ENCODE measurements at regions not wholly inside any gene's neighbourhood (a gene's known extent, or its start where the extent isn't known, plus 50 kb on each side); places are given as distances from the start of the nearest gene placed in this dataset.
"Not testable (repeated sequence)": the region's sequence is repeated elsewhere in the genome, so short reads cannot be mapped to it uniquely, and the experiment has no call there.

DNA sequence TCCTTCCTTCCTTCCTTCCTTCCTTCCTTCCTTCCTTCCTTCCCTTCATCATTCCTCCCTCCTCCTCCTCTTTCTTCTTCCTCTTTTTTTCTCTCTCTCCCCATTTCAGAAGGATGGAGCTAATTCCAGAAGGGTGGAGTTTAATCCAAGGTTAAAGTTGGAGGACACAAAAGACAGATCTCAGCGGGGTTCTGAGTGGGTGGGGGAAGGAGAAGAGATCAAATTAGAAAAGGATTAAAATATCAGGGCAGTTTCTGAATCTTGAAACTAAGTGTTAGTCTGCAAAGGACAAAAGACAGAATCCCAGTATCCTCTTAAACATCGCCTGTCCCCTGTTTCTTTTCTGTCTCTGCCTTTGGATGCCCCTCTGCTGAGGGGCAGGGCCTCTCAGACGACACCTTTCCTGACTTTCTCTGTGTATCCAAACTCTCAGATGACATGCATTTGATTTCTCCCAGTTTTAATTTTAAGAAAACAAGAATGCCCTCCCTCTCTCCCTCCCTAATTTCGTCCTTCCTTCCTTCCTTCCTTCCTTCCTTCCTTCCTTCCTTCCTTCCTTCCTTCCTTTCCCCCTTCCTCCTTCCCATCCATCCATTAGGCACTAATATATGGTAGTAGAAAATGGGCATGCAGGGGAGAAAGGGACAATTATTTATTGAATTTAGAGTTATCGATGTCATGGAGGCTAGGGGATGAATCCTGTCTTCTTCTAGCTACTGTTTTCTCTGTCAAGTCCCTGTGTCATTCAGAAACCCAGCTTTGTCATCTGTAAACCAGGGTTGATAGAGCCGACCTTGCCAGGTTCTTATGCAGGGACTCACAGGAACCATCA lies 269.1 kb downstream of the VRK1 start:
- H3K79me2 ChIP-seq, result no peaks in the 10 kb centered on the region
- H3K4me3 ChIP-seq, result no peak overlapping the region
- DNase-seq (ENCODE audit: low spot score), result no peak
- H3K27me3 ChIP-seq, result no peaks in the 10 kb centered on the region
- no peak overlapping the region for H3K4me2 ChIP-seq
- 81% methylated on average over 5 of the region's 6 CpGs for WGBS (ENCODE audit: low lambda C conversion rate, missing lambda C conversion rate)
- no peaks in the 10 kb centered on the region for H3K4me1 ChIP-seq (ENCODE audit: insufficient read depth)
- H3K9me2 ChIP-seq (replicated peaks; ENCODE audit: insufficient read depth), result no peaks in the 10 kb centered on the region
- H3K27ac ChIP-seq, result no peak overlapping the region
- no peaks in the 10 kb centered on the region for H4K20me1 ChIP-seq (ENCODE audit: insufficient read depth, poor library complexity, severe bottlenecking)
- H3K36me3 ChIP-seq (replicated peaks; ENCODE audit: insufficient read depth, low read depth), result no peaks in the 10 kb centered on the region
- H2AFZ ChIP-seq, result no peak overlapping the region
- TF ChIP-seq, protein P1, sequence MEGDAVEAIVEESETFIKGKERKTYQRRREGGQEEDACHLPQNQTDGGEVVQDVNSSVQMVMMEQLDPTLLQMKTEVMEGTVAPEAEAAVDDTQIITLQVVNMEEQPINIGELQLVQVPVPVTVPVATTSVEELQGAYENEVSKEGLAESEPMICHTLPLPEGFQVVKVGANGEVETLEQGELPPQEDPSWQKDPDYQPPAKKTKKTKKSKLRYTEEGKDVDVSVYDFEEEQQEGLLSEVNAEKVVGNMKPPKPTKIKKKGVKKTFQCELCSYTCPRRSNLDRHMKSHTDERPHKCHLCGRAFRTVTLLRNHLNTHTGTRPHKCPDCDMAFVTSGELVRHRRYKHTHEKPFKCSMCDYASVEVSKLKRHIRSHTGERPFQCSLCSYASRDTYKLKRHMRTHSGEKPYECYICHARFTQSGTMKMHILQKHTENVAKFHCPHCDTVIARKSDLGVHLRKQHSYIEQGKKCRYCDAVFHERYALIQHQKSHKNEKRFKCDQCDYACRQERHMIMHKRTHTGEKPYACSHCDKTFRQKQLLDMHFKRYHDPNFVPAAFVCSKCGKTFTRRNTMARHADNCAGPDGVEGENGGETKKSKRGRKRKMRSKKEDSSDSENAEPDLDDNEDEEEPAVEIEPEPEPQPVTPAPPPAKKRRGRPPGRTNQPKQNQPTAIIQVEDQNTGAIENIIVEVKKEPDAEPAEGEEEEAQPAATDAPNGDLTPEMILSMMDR (IDR thresholded peaks at IDR 0.05; ENCODE audit: poor library complexity), result no peak
- TF ChIP-seq EZH2 (IDR thresholded peaks at IDR 0.05; ENCODE audit: borderline replicate concordance), result no peak
- no peak for TF ChIP-seq EZH2phosphoT487 (IDR thresholded peaks at IDR 0.05; ENCODE audit: low read depth, severe bottlenecking, unreplicated experiment)
- H3K9me3 ChIP-seq (ENCODE audit: low read depth), result no peaks in the 10 kb centered on the region

DNA sequence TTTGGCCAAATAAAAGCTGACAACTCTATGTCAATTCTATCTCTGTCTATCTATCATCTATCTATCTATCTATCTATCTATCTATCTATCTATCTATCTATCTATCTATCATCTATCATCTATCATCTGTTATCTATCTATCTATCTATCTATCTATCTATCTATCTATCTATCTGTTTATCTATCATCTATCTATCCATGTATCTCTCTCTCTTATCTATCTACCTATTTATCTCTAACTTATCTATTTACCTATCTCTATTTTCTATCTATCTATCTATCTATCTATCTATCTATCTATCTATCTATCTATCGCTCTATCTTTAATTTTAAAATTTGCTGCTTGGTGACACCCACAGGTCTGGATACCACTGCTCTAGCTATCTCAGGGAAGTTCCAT lies 271.1 kb downstream of the VRK1 start:
- DNase-seq (ENCODE audit: low spot score); H3K4me1 ChIP-seq (ENCODE audit: insufficient read depth); H3K9me2 ChIP-seq (replicated peaks; ENCODE audit: insufficient read depth); H3K27me3 ChIP-seq; H3K9me3 ChIP-seq (ENCODE audit: low read depth); H3K79me2 ChIP-seq; H2AFZ ChIP-seq; H3K4me2 ChIP-seq; H3K27ac ChIP-seq; H3K4me3 ChIP-seq; H4K20me1 ChIP-seq (ENCODE audit: insufficient read depth, poor library complexity, severe bottlenecking); H3K36me3 ChIP-seq (replicated peaks; ENCODE audit: insufficient read depth, low read depth): not testable (repeated sequence)
- WGBS (ENCODE audit: low lambda C conversion rate, missing lambda C conversion rate), result 96% methylated on average over 1 of the region's 1 CpG

DNA sequence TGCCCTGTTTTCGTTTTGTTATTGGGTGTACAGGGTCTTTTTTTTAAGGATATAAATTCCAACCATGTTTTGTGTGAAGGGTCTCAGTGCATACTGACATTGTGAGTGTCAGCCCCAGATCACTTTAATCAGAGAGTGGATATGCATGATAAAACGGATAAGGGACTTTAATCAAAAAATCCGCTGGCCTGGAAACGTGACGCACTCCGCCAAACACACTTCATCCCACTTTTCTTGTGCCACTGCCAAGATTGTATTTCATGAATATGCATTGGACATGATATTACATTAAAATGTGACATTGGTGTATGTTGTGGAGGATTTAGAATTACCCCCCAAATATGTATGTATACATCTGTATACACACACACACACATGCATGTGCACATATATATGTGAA lies 273.1 kb downstream of the VRK1 start:
- WGBS (ENCODE audit: low lambda C conversion rate, missing lambda C conversion rate), result 97% methylated on average over 6 of the region's 6 CpGs
- DNase-seq (ENCODE audit: low spot score), result no peak

GRCh38 chr14:97071177-97071576 lies 274.0 kb downstream of the VRK1 start:
- Histone ChIP-seq H3K4me3 (no peak overlapping the region), H2AFZ (no peak overlapping the region), H3K9me2 (replicated peaks; ENCODE audit: insufficient read depth) (no peaks in the 10 kb centered on the region), H4K20me1 (ENCODE audit: insufficient read depth, poor library complexity, severe bottlenecking) (no peaks in the 10 kb centered on the region), H3K4me1 (ENCODE audit: insufficient read depth) (no peaks in the 10 kb centered on the region), H3K79me2 (no peaks in the 10 kb centered on the region), H3K27ac (no peak overlapping the region), H3K9me3 (ENCODE audit: low read depth) (no peaks in the 10 kb centered on the region), H3K4me2 (no peak overlapping the region), H3K27me3 (no peaks in the 10 kb centered on the region), H3K36me3 (replicated peaks; ENCODE audit: insufficient read depth, low read depth) (no peaks in the 10 kb centered on the region)
- 86% methylated on average over 8 of the region's 8 CpGs for WGBS (ENCODE audit: low lambda C conversion rate, missing lambda C conversion rate)
- DNase-seq (ENCODE audit: low spot score), result no peak
- TF ChIP-seq, protein P1 (IDR thresholded peaks at IDR 0.05; ENCODE audit: poor library complexity), result no peak
- TF ChIP-seq EZH2phosphoT487 (IDR thresholded peaks at IDR 0.05; ENCODE audit: low read depth, severe bottlenecking, unreplicated experiment) (no peak), EZH2 (IDR thresholded peaks at IDR 0.05; ENCODE audit: borderline replicate concordance) (no peak)

More for the DNA sequence above, 273.1 kb downstream of the VRK1 start:
- H3K36me3 ChIP-seq (replicated peaks; ENCODE audit: insufficient read depth, low read depth), result no peaks in the 10 kb centered on the region
- no peak overlapping the region for H3K27ac ChIP-seq
- no peaks in the 10 kb centered on the region for H3K4me1 ChIP-seq (ENCODE audit: insufficient read depth)
- no peak overlapping the region for H3K4me3 ChIP-seq
- H2AFZ ChIP-seq, result no peak overlapping the region
- H3K4me2 ChIP-seq, result no peak overlapping the region
- no peaks in the 10 kb centered on the region for H3K79me2 ChIP-seq
- no peak for TF ChIP-seq EZH2phosphoT487 (IDR thresholded peaks at IDR 0.05; ENCODE audit: low read depth, severe bottlenecking, unreplicated experiment)
- TF ChIP-seq, protein P1 (IDR thresholded peaks at IDR 0.05; ENCODE audit: poor library complexity), result no peak
- no peak for TF ChIP-seq EZH2 (IDR thresholded peaks at IDR 0.05; ENCODE audit: borderline replicate concordance)
- no peaks in the 10 kb centered on the region for H3K9me3 ChIP-seq (ENCODE audit: low read depth)
- no peaks in the 10 kb centered on the region for H3K27me3 ChIP-seq
- H3K9me2 ChIP-seq (replicated peaks; ENCODE audit: insufficient read depth), result no peaks in the 10 kb centered on the region
- no peaks in the 10 kb centered on the region for H4K20me1 ChIP-seq (ENCODE audit: insufficient read depth, poor library complexity, severe bottlenecking)
